ENCODE measurements at regions not wholly inside any gene's neighbourhood (a gene's known extent, or its start where the extent isn't known, plus 50 kb on each side); places are given as distances from the start of the nearest gene placed in this dataset.

- H3K27ac ChIP-seq (ENCODE audit: insufficient read depth, low read depth, low read length): no peak overlapping the region
- H3K9me1 ChIP-seq (replicated peaks; ENCODE audit: control insufficient read depth, extremely low read depth, insufficient read depth, low read length): no peaks in the 10 kb centered on the region
- no peaks in the 10 kb centered on the region for H3K36me3 ChIP-seq (ENCODE audit: control insufficient read depth in 2 of 2, extremely low read depth in 1 of 2, insufficient read depth in 2 of 2, low read length in 2 of 2)
- H3K79me2 ChIP-seq (ENCODE audit: control insufficient read depth, insufficient read depth, low read length): no peaks in the 10 kb centered on the region
- intact Hi-C loops (cut with micrococcal nuclease): no loop called here
- peaks cover 2 to 4% of the 10 kb centered on the region in 2 experiments for H3K27me3 ChIP-seq (ENCODE audit: control insufficient read depth in 2 of 2, insufficient read depth in 2 of 2, low read length in 2 of 2)
- no peaks in the 10 kb centered on the region for H4K20me1 ChIP-seq (replicated peaks; ENCODE audit: control insufficient read depth, extremely low read depth, insufficient read depth, low read length)
- POLR2A ChIA-PET: no interaction called here
- TF ChIP-seq JUN (IDR thresholded peaks at IDR 0.05; ENCODE audit: borderline replicate concordance, insufficient read depth, insufficient read length, low read depth): no peak
- H3K9me3 ChIP-seq (replicated peaks; ENCODE audit: control insufficient read depth, insufficient read depth, low read length): no peaks in the 10 kb centered on the region
- no peak overlapping the region for H2AFZ ChIP-seq (ENCODE audit: low read depth, low read length)
- FAIRE-seq: no peak
- H3K4me2 ChIP-seq (ENCODE audit: insufficient read depth, low read length): no peak overlapping the region
- no peak for DNase-seq (ENCODE audit: low read depth, low spot score)
- dilution Hi-C loops (cut with MboI; ENCODE audit: extremely low pct_ligation_motif_present, low sequenced_read_pairs): no loop called here
- no TSS peak for BruUV-seq (replicated peaks)
- H3K9ac ChIP-seq (replicated peaks; ENCODE audit: extremely low read depth, insufficient read depth, low read length): no peak overlapping the region
- CTCF ChIA-PET: interaction anchor here (1.3 kb wide), 1 partner anchor 10 kb away, joined by 3 read pairs; no protein-coding TSS in a partner anchor
- H3K4me3 ChIP-seq (replicated peaks in 1 of 3; ENCODE audit: insufficient read depth in 1 of 3, low read depth in 1 of 3, low read length in 3 of 3): no peak overlapping the region
- no peaks in the 10 kb centered on the region for H3K4me1 ChIP-seq (ENCODE audit: control insufficient read depth, extremely low read depth, insufficient read depth, low read length)
These were observed 566.0 kb upstream of the ARGLU1 start for GRCh38 chr13:107133950-107134349.

GRCh38 chr13:107130566-107130965 lies 562.6 kb upstream of the ARGLU1 start:
- Histone ChIP-seq H3K9me3 (replicated peaks; ENCODE audit: control insufficient read depth, insufficient read depth, low read length) (no peaks in the 10 kb centered on the region), H4K20me1 (replicated peaks; ENCODE audit: control insufficient read depth, extremely low read depth, insufficient read depth, low read length) (no peaks in the 10 kb centered on the region), H3K4me3 (replicated peaks in 1 of 3; ENCODE audit: insufficient read depth in 1 of 3, low read depth in 1 of 3, low read length in 3 of 3) (no peak overlapping the region), H2AFZ (ENCODE audit: low read depth, low read length) (no peak overlapping the region), H3K4me1 (ENCODE audit: control insufficient read depth, extremely low read depth, insufficient read depth, low read length) (no peaks in the 10 kb centered on the region), H3K9ac (replicated peaks; ENCODE audit: extremely low read depth, insufficient read depth, low read length) (no peak overlapping the region), H3K27me3 (ENCODE audit: control insufficient read depth in 2 of 2, insufficient read depth in 2 of 2, low read length in 2 of 2) (peaks cover 0 to 4% of the 10 kb centered on the region in 2 experiments), H3K4me2 (ENCODE audit: insufficient read depth, low read length) (no peak overlapping the region), H3K9me1 (replicated peaks; ENCODE audit: control insufficient read depth, extremely low read depth, insufficient read depth, low read length) (no peaks in the 10 kb centered on the region), H3K27ac (ENCODE audit: insufficient read depth, low read depth, low read length) (no peak overlapping the region), H3K79me2 (ENCODE audit: control insufficient read depth, insufficient read depth, low read length) (no peaks in the 10 kb centered on the region), H3K36me3 (ENCODE audit: control insufficient read depth in 2 of 2, extremely low read depth in 1 of 2, insufficient read depth in 2 of 2, low read length in 2 of 2) (no peaks in the 10 kb centered on the region)
- DNase-seq (ENCODE audit: low read depth, low spot score) (no peak), FAIRE-seq (no peak)
- CTCF ChIA-PET: no interaction called here
- no TSS peak for BruUV-seq (replicated peaks)
- intact Hi-C loops (cut with micrococcal nuclease): no loop called here
- dilution Hi-C loops (cut with MboI; ENCODE audit: extremely low pct_ligation_motif_present, low sequenced_read_pairs): no loop called here
- no peak for TF ChIP-seq CTCF (IDR thresholded peaks at IDR 0.05; ENCODE audit: extremely low read depth in 1 of 2, insufficient read depth in 1 of 2, low read depth in 1 of 2, low read length in 2 of 2)
- TF ChIP-seq MYC (IDR thresholded peaks at IDR 0.05; ENCODE audit: low read depth, low read length): no peak
- no peak for TF ChIP-seq EZH2 (IDR thresholded peaks at IDR 0.05; ENCODE audit: borderline replicate concordance, low read depth, low read length, severe bottlenecking)
- TF ChIP-seq GATA2 (IDR thresholded peaks at IDR 0.05; ENCODE audit: insufficient read depth, insufficient read length, low read depth, low read length): no peak
- TF ChIP-seq POLR2AphosphoS5 (IDR thresholded peaks at IDR 0.05; ENCODE audit: insufficient read depth, low read depth, low read length): no peak
- POLR2A ChIA-PET: no interaction called here
